GM13977 (cell line): ENCODE measurements at regions not wholly inside any gene's neighbourhood (a gene's known extent, or its start where the extent isn't known, plus 50 kb on each side); places are given as distances from the start of the nearest gene placed in this dataset.

Experiments
- DNase-seq: peaks from one replicate; pipeline ENCODE4 v3.0.0; 2012; ENCODE audit warnings: low spot score
- CTCF ChIP-seq: IDR thresholded peaks from 2 replicates; pipeline ENCODE4 v1.5.1; 2012; ENCODE audit warnings: mild to moderate bottlenecking, control low read depth; ENCODE audit not compliant: insufficient read depth; ENCODE audit errors: extremely low read depth, missing control alignments
- in situ Hi-C: fragments of 300-500 bp; cut with MboI; formaldehyde crosslinking; loops from one replicate; pipeline ENCODE4 v1.12.0; 2022; ENCODE audit warnings: low sequenced_read_pairs, low pct_unique_long_range_greater_than_20kb, mixed read lengths, inconsistent platforms; ENCODE audit not compliant: unreplicated experiment

GRCh38 chrX:9260603-9261002, 204.3 kb upstream of the TBL1X start:
- TF ChIP-seq CTCF = no peak
- in situ Hi-C loops = no loop called here
- DNase-seq = no peak

- in situ Hi-C loops = no loop called here
- no peak for DNase-seq
- TF ChIP-seq CTCF = no peak
Observed at GRCh38 chrX:9267415-9267814, 197.4 kb upstream of the TBL1X start.

- no peak for TF ChIP-seq CTCF
- no peak for DNase-seq
- in situ Hi-C loops = no loop called here
Observed at GRCh38 chrX:9269134-9269533, 195.7 kb upstream of the TBL1X start.

DNA sequence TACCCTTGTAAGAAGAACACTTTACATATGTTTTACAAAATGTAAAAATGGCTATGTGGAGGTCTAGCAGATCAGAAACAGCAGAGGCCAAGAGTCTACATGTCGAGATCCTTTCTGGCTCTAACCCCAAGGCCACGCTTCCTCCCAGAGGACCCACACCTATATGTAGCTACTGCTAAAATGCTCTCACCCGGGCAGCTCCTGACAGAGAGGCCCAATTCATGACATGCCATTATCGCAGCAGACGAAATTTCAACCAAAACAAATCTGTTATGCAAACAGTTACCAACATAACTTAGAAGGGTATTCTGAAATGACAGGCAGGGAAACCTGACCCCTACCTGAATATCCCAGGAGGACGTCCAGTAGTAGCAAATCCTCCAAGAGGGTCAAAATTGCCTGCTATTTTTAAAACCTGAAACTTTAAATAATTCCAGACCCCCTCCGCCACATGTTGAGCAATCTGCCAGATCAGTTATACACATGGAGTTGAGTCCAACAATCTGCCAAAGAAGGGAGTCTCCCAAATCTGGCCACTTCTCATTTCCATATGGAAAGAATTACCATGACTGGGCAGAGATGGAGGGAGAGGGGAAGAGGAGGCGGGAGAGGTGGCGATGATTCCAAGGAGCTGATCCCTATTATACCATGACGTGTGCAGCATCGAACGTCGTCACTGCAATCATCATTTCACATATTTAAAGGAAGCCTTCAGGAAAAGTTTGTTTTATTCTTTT, 192.9 kb upstream of the TBL1X start:
- in situ Hi-C loops = no loop called here
- no peak for DNase-seq
- TF ChIP-seq CTCF = no peak

DNA sequence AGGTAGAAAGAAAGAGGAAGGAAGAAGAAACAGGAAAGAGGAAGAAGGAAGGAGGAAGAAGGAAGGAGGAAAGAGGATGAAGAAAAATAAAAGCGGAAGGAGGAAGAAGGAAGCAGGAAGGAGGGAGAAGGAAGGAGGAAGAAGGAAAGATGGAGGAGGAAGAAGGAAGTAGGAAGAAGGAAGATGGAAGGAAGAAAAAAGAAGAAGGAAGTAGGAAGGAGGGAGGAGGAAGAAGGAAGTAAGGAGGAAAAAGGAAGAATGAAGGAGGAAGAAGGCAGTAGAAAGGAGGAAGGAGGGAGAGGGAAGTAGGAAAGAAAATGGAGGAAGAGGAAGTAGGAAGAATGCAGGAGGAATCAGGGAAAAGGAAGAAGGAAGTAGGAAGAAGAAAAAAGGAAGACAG, 191.1 kb upstream of the TBL1X start:
- no peak for DNase-seq
- in situ Hi-C loops = no loop called here
- TF ChIP-seq CTCF = no peak

DNA sequence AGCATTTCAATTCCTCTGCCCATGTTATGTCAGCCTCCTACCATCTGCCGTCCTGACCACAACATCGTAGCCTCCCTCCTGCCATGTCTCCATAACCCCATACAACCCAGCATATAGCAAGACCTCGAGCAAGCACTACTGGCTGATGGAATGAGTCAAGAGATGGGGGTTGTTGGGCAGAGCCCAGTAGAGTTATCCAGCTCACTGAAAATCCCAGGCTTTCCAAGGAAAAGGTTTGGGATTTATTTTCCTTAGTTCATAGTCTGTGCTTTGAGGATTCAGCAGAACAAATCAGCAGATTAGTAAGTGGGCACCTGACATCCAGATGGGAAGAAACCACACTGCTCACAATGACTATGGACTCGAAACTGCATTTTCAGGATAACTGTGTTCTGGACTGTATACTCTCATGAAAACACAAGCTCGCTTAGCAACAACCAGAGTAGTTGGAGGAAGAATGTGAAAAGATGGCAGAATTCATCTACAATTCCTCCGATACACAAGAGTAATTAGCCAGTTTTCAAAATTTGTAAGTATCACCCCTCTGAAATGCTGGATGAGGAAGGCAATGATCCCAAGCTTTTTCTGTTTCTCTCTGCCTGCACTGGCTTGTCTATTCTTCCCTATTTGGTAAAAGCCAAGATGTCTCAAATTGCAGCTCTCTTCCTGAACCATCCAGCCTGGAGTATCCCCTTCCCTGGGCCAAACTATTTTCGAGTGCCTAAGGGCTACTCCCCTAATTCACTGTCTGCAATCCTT, 186.2 kb upstream of the TBL1X start:
- no peak for TF ChIP-seq CTCF
- in situ Hi-C loops = no loop called here
- no peak for DNase-seq
